DMS53 treated with DMSO at 0.1 percent for 48 hours (cell line): ENCODE measurements at regions not wholly inside any gene's neighbourhood (a gene's known extent, or its start where the extent isn't known, plus 50 kb on each side); places are given as distances from the start of the nearest gene placed in this dataset.
"Not testable (repeated sequence)": the region's sequence is repeated elsewhere in the genome, so short reads cannot be mapped to it uniquely, and the experiment has no call there.

Experiments used
- DNase-seq: peaks from one replicate; lab custom pipeline; 2025; ENCODE audit not compliant: unreplicated experiment; lab: John Stamatoyannopoulos, UW

GRCh38 chr11:34001557-34002064 is 49.9 kb upstream of the CAPRIN1 start:
- DNase-seq: no peak

GRCh38 chr11:33999393-33999792 is 52.1 kb upstream of the CAPRIN1 start:
- DNase-seq: no peak

GRCh38 chr11:33997584-33998251 is 53.8 kb upstream of the CAPRIN1 start:
- no peak for DNase-seq

DNA sequence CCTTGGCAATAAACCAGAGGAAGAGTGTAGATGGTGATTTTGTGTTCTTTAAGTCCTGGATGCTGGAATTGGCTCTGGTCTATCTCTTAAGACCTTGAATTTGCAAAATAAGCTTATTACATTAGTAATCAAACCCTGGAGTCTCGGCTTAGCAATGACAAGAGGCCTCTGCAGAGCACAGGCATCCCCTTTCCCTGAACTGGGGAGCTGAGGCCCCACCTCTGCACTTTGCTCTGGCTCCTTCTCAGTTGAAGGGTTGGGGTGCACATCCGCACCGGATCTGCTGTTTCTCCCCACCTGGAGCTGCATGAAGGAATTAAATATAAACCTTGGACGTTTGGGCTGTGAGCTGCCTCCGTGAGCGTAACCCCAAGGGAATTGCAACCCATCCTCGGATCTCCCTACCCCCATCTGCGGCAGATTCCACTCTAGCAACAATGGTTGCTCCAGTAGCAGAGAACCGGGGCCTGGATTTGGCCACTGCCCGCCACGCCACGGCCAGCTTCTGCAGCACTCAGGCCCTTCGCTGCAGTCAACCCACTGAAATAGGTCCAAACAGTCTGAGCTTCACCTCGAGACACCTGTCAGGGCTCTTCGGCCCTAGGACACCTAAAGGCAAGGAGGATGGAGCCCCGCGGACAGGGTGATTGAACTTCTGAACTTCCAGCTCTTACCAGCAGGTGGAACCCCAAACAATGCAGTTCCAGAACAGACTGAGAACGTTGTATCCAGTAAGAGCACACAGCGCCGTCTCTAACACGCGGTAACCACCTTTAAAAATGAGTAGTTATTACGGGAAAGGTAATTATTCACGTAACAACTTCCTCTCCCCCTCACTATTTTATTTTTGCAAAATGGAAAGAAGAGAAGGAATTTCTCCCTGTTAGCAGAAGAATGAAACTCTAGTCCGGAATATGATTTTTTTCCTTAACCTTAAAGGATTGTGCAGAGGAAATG is 54.8 kb upstream of the CAPRIN1 start:
- peak; percentile 40 for DNase-seq

DNA sequence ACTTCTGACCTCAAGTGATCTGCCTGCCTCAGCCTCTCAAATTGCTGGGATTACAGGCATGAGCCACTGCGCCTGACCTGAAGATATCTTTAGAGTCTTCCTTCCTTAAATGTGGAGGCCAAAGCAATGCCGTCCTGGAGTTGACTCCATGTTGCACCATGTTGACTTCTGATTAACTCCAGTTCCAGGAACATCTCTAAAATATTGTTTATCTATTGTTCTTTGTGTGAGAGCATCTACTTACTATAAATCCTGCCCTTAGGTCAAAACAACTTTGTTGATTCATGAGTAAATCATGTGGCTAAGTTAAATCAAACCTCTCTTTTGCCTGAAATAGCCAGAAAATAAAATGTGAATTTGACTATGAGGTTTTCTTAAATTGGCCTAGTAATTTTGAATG is 56.6 kb upstream of the CAPRIN1 start:
- DNase-seq: no peak

- DNase-seq: not testable (repeated sequence)
Observed at GRCh38 chr11:33991136-33991535, 60.4 kb upstream of the CAPRIN1 start.

DNA sequence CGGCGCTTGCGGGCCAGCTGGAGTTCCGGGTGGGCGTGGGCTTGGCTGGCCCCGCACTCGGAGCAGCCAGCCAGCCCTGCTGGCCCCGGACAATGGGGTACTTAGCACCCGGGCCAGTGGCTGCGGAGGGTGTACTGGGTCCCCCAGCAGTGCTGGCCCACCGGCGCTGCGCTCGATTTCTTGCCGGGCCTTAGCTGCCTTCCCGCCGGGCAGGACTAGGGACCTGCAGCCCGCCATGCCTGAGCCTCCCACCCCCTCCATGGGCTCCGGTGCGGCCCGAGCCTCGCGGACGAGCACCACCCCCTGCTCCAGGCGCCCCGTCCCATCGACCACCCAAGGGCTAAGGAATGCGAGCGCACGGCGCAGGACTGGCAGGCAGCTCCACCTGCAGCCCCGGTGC is 61.4 kb upstream of the CAPRIN1 start:
- not testable (repeated sequence) for DNase-seq

DNA sequence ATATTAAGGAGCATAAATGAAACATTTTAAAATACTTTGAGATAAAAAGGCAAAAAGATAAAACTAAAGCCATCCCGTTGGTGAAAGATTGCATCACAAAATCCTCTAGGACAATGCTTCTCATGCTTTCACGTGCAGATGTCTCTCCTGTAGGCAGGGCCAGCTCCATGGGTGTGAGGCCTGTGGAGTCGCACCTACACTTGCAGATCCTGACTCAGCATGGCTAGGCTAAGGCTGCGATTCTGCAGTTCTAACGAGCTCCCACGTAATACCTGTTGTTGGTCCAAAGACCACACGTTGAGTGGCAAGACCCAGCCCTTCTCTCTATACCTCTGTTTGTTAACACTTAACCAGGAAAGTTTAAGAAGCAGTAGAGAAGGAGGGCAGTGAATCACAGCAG is 62.1 kb upstream of the CAPRIN1 start:
- DNase-seq: no peak

GRCh38 chr11:33988586-33989370 is 62.8 kb upstream of the CAPRIN1 start:
- DNase-seq: no peak

DNA sequence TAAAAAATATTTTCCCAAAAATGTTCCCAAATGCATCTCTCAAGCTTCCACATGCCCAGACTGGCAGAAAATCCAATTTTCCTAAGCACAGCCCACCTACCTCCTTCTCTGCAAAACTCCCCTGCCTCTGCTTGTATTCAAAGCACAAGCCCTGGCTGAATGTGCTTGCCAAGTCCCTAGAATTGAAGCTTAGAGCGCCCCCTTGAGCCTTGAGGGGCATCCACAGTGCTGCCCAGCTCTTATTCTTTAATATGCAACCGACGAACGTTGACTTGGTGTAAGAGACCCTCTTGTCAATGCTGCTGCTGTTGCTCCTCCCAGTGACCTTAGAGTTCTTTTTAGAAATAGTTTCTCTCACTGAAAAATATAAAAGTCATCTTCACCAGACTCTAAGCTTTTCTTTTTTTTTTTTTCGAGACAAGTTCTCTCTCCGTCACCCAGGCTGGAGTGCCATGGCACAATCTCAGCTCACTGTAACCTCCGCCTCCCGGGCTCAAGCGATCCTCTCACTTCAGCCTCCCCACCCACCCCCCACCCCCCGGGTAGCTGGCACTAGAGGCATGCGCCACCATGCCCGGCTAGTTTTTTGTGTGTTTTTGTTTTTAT is 63.5 kb upstream of the CAPRIN1 start:
- peak; percentile 31 for DNase-seq

DNA sequence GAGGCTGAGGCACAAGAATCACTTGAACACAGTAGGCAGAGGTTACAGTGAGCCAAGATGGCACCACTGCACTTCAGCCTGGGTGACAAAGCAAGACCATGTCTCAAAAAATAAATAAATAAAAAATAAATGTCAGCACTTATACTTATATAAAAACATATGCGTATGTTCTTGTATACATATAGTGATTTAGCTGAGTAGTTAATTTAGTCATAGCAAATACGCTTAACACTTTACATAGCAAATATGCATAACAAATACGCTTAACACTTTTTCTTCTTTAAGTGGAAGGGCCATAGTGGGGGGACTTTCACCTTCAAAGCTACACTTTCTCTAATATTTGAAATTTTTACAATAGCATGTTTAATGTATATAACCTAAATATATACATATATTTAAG is 64.0 kb upstream of the CAPRIN1 start:
- DNase-seq: no peak

DNA sequence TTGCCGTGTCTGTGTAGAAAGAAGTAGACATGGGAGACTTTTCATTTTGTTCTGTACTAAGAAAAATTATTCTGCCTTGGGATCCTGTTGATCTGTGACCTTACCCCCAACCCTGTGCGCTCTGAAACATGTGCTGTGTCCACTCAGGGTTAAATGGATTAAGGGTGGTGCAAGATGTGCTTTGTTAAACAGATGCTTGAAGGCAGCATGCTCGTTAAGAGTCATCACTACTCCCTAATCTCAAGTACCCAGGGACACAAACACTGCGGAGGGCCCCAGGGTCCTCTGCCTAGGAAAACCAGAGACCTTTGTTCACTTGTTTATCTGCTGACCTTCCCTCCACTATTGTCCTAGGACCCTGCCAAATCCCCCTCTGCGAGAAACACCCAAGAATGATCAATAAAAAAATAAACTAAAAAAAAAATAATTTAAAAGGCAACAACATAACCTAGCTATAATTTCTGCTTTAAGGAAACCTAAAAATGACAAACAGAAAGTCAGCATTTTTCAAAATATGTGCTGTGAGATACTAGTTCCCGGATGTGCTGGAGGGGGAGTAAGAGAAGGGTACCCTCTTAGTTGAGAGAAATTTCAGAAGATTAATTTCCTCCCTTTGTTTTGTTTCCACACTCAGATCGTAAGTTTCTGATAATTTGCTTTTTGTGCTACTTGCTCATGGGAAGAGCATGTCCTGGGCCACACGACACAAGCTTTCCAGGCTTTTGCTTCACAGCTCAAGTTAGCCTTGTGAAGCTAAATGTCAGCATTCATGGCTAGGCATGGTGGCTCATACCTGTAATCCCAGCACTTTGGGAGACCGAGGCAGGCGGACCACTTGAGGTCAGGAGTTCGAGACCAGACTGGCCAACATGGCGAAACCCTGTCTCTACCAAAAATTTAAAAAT is 64.7 kb upstream of the CAPRIN1 start:
- not testable (repeated sequence) for DNase-seq

GRCh38 chr11:33984682-33985389 is 66.7 kb upstream of the CAPRIN1 start:
- no peak for DNase-seq

GRCh38 chr11:33982661-33983060 is 68.9 kb upstream of the CAPRIN1 start:
- no peak for DNase-seq

DNA sequence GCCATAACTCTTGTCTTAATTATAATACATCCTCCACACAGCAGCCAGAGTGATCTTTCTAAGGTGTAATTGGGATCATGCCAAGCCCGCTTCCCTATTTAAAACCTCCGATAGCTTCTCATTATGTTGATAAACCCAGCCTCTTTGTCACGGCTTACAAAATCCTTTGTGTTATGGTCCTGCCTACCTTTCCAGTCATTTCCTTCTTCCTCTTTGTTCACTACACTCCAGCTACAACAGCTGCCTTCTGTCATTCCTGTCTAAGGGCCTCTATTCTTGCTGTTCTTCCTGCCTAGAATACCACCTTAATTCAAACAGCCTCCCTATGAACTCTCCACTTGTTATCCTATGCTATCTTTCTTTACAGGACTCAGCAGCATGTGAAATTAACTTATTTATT is 70.6 kb upstream of the CAPRIN1 start:
- DNase-seq: peak; percentile 21

DNA sequence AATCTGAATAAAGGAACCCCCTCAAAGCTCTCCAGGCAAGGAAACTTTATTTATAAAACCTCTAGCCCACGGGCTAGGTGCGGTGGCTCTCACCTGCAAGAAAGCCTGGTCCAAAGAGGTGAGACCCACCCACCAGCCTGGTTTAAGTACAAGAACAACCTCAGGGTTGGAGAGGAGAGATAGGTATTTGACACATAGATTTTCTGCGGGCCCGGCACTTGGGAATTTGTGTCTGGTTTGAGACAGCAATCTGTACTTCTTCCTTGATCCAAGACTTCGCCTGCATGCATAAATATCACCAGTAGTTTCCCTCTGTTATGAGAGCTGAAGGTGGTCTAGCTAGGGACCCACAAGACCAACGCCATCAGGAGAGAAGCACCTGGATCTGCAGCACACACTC is 73.2 kb upstream of the CAPRIN1 start:
- no peak for DNase-seq

GRCh38 chr11:33977676-33978075 is 73.9 kb upstream of the CAPRIN1 start:
- DNase-seq: no peak

DNA sequence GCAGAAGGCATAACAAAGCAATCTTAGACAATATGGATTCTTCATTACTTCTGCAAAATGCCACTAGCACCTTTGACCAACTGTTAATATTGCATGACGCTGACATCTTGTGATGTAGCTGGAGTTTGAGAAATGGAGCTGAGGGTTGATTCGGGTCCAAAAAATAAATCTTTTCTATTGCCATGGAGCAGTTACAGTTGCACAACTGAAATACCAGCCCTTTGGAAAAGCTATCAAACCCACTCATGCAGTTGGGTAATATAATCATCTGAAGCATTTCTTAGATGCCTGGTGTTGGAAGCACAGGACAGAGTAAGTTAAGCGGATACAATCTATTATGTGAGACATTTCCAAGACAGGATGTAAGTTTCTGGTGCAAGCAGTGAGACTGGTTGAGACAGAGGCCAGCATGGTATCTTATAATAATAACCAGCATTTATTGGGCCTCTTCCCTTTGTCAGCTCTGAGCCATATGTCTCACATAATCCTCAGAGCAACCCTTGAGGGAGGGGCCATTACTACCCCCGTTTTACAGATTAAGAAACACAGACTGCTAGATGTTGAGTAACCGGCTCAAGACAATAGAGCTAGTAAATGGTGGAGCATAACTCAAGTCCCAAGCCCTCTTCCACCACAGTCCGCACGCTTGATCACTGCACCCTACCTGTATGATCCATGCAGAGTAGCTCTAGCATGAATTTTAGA is 74.9 kb upstream of the CAPRIN1 start:
- no peak for DNase-seq

- DNase-seq: no peak
Observed at GRCh38 chr11:33974804-33975203, 76.7 kb upstream of the CAPRIN1 start.
